ENCODE measurements at regions not wholly inside any gene's neighbourhood (a gene's known extent, or its start where the extent isn't known, plus 50 kb on each side); places are given as distances from the start of the nearest gene placed in this dataset.
A peak's percentile ranks its signal among the peaks of the same experiment; 100 is the strongest.

GRCh38 chr7:26487780-26488515 is 196.3 kb downstream of the SNX10 start:
- DNase-seq (ENCODE audit: low read depth, low spot score) = no peak

- DNase-seq (ENCODE audit: low read depth, low spot score) = no peak
Measured at GRCh38 chr7:26489391-26489790, 197.7 kb downstream of the SNX10 start.

- DNase-seq (ENCODE audit: low read depth, low spot score) = no peak
Measured at GRCh38 chr7:26489906-26490639, 198.4 kb downstream of the SNX10 start.

GRCh38 chr7:26490640-26491624 is 199.3 kb downstream of the SNX10 start:
- no peak for DNase-seq (ENCODE audit: low read depth, low spot score)

GRCh38 chr7:26492816-26493215 is 201.2 kb downstream of the SNX10 start:
- DNase-seq (ENCODE audit: low read depth, low spot score) = no peak

GRCh38 chr7:26493737-26494428 is 202.2 kb downstream of the SNX10 start:
- DNase-seq (ENCODE audit: low read depth, low spot score) = no peak

- no peak for DNase-seq (ENCODE audit: low read depth, low spot score)
Measured at GRCh38 chr7:26495569-26495968, 203.9 kb downstream of the SNX10 start.

GRCh38 chr7:26497801-26498596 is 206.3 kb downstream of the SNX10 start:
- no peak for DNase-seq (ENCODE audit: low read depth, low spot score)

- DNase-seq (ENCODE audit: low read depth, low spot score) = no peak
Measured at GRCh38 chr7:26499315-26499897, 207.7 kb downstream of the SNX10 start.

GRCh38 chr7:26500749-26501352 is 209.2 kb downstream of the SNX10 start:
- DNase-seq (ENCODE audit: low read depth, low spot score) = no peak

- no peak for DNase-seq (ENCODE audit: low read depth, low spot score)
Measured at GRCh38 chr7:26504411-26505120, 212.9 kb downstream of the SNX10 start.

GRCh38 chr7:26506196-26506595 is 214.5 kb downstream of the SNX10 start:
- DNase-seq (ENCODE audit: low read depth, low spot score) = no peak

GRCh38 chr7:26507108-26507987 is 215.7 kb downstream of the SNX10 start:
- no peak for DNase-seq (ENCODE audit: low read depth, low spot score)

- DNase-seq (ENCODE audit: low read depth, low spot score) = no peak
Measured at GRCh38 chr7:26508481-26508880, 216.8 kb downstream of the SNX10 start.

- peak; percentile 17 for DNase-seq (ENCODE audit: low read depth, low spot score)
Measured at GRCh38 chr7:26508917-26509316, 217.3 kb downstream of the SNX10 start.

GRCh38 chr7:26510231-26510957 is 218.7 kb downstream of the SNX10 start:
- no peak for DNase-seq (ENCODE audit: low read depth, low spot score)

- no peak for DNase-seq (ENCODE audit: low read depth, low spot score)
Measured at GRCh38 chr7:26511866-26512265, 220.2 kb downstream of the SNX10 start.
